Smooth muscle cell (in vitro differentiated cells): ENCODE measurements at regions not wholly inside any gene's neighbourhood (a gene's known extent, or its start where the extent isn't known, plus 50 kb on each side); places are given as distances from the start of the nearest gene placed in this dataset.

Source experiments
- DNase-seq: peaks from one replicate; lab custom pipeline; 2025; ENCODE audit not compliant: unreplicated experiment; lab: John Stamatoyannopoulos, UW
- H2AFZ ChIP-seq: fragments of 200-600 bp; sonication (generic); 2 replicates; pipeline ENCODE4 v1.6.0; 2016; ENCODE audit warnings: antibody characterized with exemption, low read depth, mild to moderate bottlenecking
- H3F3A ChIP-seq: fragments of 200-600 bp; sonication (generic); 2 replicates; pipeline ENCODE4 v1.6.0; 2017; ENCODE audit warnings: antibody characterized with exemption, low read depth
- H3K27ac ChIP-seq: fragments of 200-600 bp; sonication (generic); 2 replicates; pipeline ENCODE4 v1.5.1; 2016; ENCODE audit warnings: low read depth, mild to moderate bottlenecking
- H3K27me3 ChIP-seq: fragments of 200-600 bp; sonication (generic); 2 replicates; pipeline ENCODE4 v1.6.1; 2016; ENCODE audit warnings: low read depth, mild to moderate bottlenecking
- H3K36me3 ChIP-seq: fragments of 200-600 bp; sonication (generic); 2 replicates; pipeline ENCODE4 v1.5.1; 2016; ENCODE audit warnings: low read depth
- H3K4me1 ChIP-seq: fragments of 200-600 bp; sonication (generic); 2 replicates; pipeline ENCODE4 v1.5.1; 2016; ENCODE audit warnings: low read depth
- H3K4me2 ChIP-seq: fragments of 200-600 bp; sonication (generic); 2 replicates; pipeline ENCODE4 v1.6.0; 2016; ENCODE audit warnings: mild to moderate bottlenecking
- H3K4me3 ChIP-seq: fragments of 200-600 bp; sonication (generic); 2 replicates; pipeline ENCODE4 v1.5.1; 2016; ENCODE audit warnings: mild to moderate bottlenecking
- H3K79me2 ChIP-seq: fragments of 200-600 bp; sonication (generic); 2 replicates; pipeline ENCODE4 v1.6.0; 2016; ENCODE audit warnings: low read depth, mild to moderate bottlenecking
- H3K9ac ChIP-seq: fragments of 200-600 bp; sonication (generic); 2 replicates; pipeline ENCODE4 v1.6.0; 2016; ENCODE audit warnings: low read depth
- H3K9me3 ChIP-seq: fragments of 200-600 bp; sonication (generic); replicated peaks from 2 replicates; pipeline ENCODE4 v1.5.1; 2016; ENCODE audit warnings: low read depth
- H4K20me1 ChIP-seq: fragments of 200-600 bp; sonication (generic); 2 replicates; pipeline ENCODE4 v1.6.0; 2016; ENCODE audit warnings: low read depth
- CTCF ChIP-seq: fragments of 200-600 bp; sonication (generic); IDR thresholded peaks from 2 replicates; pipeline ENCODE4 v1.5.1; 2017; ENCODE audit warnings: borderline replicate concordance, mild to moderate bottlenecking, antibody characterized with exemption; ENCODE audit not compliant: insufficient read depth, poor library complexity, severe bottlenecking
- WGBS: methylation state at CpG from one replicate; pipeline ENCODE4 v1.1.7; 2016; ENCODE audit warnings: low lambda C conversion rate; 5-methylcytosine and 5-hydroxymethylcytosine counted together

GRCh38 chr6:53412751-53413150, 64.0 kb upstream of the ELOVL5 start:
- Histone ChIP-seq H3K4me3 (no peak overlapping the region), H3K4me1 (peaks cover 13% of the 10 kb centered on the region), H3K9ac (no peak overlapping the region), H2AFZ (no peak overlapping the region), H3K36me3 (no peaks in the 10 kb centered on the region), H3K79me2 (no peaks in the 10 kb centered on the region), H3K27me3 (no peaks in the 10 kb centered on the region), H3F3A (no peaks in the 10 kb centered on the region), H3K4me2 (no peak overlapping the region), H3K9me3 (no peaks in the 10 kb centered on the region), H4K20me1 (no peaks in the 10 kb centered on the region), H3K27ac (no peak overlapping the region)
- WGBS, result 77% methylated on average over 1 of the region's 1 CpG
- no peak for DNase-seq
- TF ChIP-seq CTCF, result no peak

- Histone ChIP-seq H3K4me2 (no peak overlapping the region), H3K4me3 (no peak overlapping the region), H3K79me2 (no peaks in the 10 kb centered on the region), H3K27me3 (no peaks in the 10 kb centered on the region), H3F3A (no peaks in the 10 kb centered on the region), H4K20me1 (no peaks in the 10 kb centered on the region), H2AFZ (no peak overlapping the region), H3K4me1 (peaks cover 13% of the 10 kb centered on the region), H3K36me3 (no peaks in the 10 kb centered on the region), H3K27ac (no peak overlapping the region), H3K9ac (no peak overlapping the region), H3K9me3 (no peaks in the 10 kb centered on the region)
- no peak for DNase-seq
- no peak for TF ChIP-seq CTCF
- 83% methylated on average over 5 of the region's 5 CpGs for WGBS
Observed at GRCh38 chr6:53412021-53412715, 63.4 kb upstream of the ELOVL5 start.

GRCh38 chr6:53411451-53411850, 62.7 kb upstream of the ELOVL5 start:
- H3K79me2 ChIP-seq, result no peaks in the 10 kb centered on the region
- H3K27me3 ChIP-seq, result no peaks in the 10 kb centered on the region
- no peak for DNase-seq
- H3K9me3 ChIP-seq, result no peaks in the 10 kb centered on the region
- peaks cover 13% of the 10 kb centered on the region for H3K4me1 ChIP-seq
- H3K4me2 ChIP-seq, result no peak overlapping the region
- H4K20me1 ChIP-seq, result no peaks in the 10 kb centered on the region
- 44% methylated on average over 2 of the region's 2 CpGs for WGBS
- H3F3A ChIP-seq, result no peaks in the 10 kb centered on the region
- H3K9ac ChIP-seq, result no peak overlapping the region
- H3K36me3 ChIP-seq, result no peaks in the 10 kb centered on the region
- no peak overlapping the region for H3K27ac ChIP-seq
- H3K4me3 ChIP-seq, result no peak overlapping the region
- no peak for TF ChIP-seq CTCF
- H2AFZ ChIP-seq, result no peak overlapping the region
